Endothelial cell of umbilical vein (primary cell): ENCODE measurements at regions not wholly inside any gene's neighbourhood (a gene's known extent, or its start where the extent isn't known, plus 50 kb on each side); places are given as distances from the start of the nearest gene placed in this dataset.

Experiments used
- CTCF ChIP-seq, 2 donors: IDR thresholded peaks; 1 replicate in 1 of 2; 2 replicates in 1 of 2; pipeline ENCODE4 v1.5.1; 2011; ENCODE audit warnings: low read length in 2 of 2, mild to moderate bottlenecking in 2 of 2, moderate library complexity in 2 of 2, control low read depth in 1 of 2, inconsistent platforms in 1 of 2, low read depth in 1 of 2; ENCODE audit not compliant: insufficient read depth in 1 of 2; ENCODE audit errors: extremely low read depth in 1 of 2
- EZH2 ChIP-seq: IDR thresholded peaks from 2 replicates; pipeline ENCODE4 v1.6.1; 2012; ENCODE audit warnings: borderline replicate concordance, low read depth, mild to moderate bottlenecking, moderate library complexity, low read length, inconsistent platforms; ENCODE audit not compliant: severe bottlenecking
- POLR2A ChIP-seq: IDR thresholded peaks from 2 replicates; pipeline ENCODE4 v1.6.1; 2012; ENCODE audit warnings: low read depth, mild to moderate bottlenecking, control low read depth, low read length
- POLR2AphosphoS5 ChIP-seq: IDR thresholded peaks from 2 replicates; pipeline ENCODE4 v1.6.1; 2012; ENCODE audit warnings: low read depth, mild to moderate bottlenecking, control low read depth, low read length, moderate library complexity; ENCODE audit not compliant: insufficient read depth
- TF ChIP-seq, protein P1 (sequence below): IDR thresholded peaks from 2 replicates; pipeline ENCODE4 v1.6.1; 2011; ENCODE audit not compliant: insufficient read depth, insufficient read length

- TF ChIP-seq POLR2A (no peak), POLR2AphosphoS5 (no peak), CTCF (IDR thresholded peaks at IDR 0.05; ENCODE audit: extremely low read depth in 1 of 2, insufficient read depth in 1 of 2, low read depth in 1 of 2, low read length in 2 of 2) (no peak), EZH2 (no peak)
- TF ChIP-seq, protein P1, sequence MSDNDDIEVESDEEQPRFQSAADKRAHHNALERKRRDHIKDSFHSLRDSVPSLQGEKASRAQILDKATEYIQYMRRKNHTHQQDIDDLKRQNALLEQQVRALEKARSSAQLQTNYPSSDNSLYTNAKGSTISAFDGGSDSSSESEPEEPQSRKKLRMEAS: no peak
These were observed 202.7 kb downstream of the SEMA6A start for GRCh38 chr5:116371935-116372334.
